NCI-H1417 treated with DMSO at 0.1 percent for 48 hours (cell line): ENCODE measurements at regions not wholly inside any gene's neighbourhood (a gene's known extent, or its start where the extent isn't known, plus 50 kb on each side); places are given as distances from the start of the nearest gene placed in this dataset.
"Not testable (repeated sequence)": the region's sequence is repeated elsewhere in the genome, so short reads cannot be mapped to it uniquely, and the experiment has no call there.

Experiments used
- DNase-seq: peaks from one replicate; lab custom pipeline; 2025; lab: John Stamatoyannopoulos, UW

- no peak for DNase-seq
Observed at GRCh38 chr10:7108141-7108540, 302.7 kb downstream of the SFMBT2 start.

DNA sequence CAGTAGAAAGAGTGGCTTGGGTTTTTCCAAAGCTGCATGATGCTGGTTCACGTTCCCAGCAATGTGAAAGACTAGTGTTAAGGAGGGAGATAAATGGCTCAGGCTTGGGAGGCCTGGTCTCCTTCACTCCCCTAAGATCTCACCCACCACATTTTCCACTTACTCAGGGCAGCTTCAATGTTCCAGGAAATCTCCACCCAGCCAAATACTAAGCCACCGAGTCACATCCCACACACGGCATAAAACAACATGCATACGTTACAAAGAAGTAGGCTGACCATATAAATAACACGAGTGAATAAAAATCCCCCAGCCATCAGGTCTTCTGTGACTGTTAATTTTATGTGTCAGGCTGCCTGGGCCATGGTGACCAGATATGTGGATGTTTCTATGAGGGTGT lies 303.5 kb downstream of the SFMBT2 start:
- DNase-seq = no peak

DNA sequence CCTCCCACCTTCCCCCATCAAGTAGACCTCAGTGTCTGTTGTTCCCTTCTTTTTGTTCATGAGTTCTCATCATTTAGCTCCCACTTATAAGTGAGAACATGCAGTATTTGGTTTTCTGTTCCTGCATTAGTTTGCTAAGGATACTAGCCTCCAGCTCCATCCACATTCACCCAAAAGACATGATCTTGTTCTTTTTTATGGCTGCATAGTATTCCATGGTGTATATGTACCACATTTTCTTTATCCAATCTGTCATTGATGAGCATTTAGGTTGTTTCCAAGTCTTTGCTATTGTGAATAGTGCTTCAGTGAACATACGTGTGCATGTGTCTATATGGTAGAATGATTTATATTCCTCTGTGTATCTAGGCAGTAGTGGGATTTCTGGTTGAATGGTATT lies 306.5 kb downstream of the SFMBT2 start:
- not testable (repeated sequence) for DNase-seq

GRCh38 chr10:7102557-7103349 lies 308.1 kb downstream of the SFMBT2 start:
- DNase-seq = no peak

DNA sequence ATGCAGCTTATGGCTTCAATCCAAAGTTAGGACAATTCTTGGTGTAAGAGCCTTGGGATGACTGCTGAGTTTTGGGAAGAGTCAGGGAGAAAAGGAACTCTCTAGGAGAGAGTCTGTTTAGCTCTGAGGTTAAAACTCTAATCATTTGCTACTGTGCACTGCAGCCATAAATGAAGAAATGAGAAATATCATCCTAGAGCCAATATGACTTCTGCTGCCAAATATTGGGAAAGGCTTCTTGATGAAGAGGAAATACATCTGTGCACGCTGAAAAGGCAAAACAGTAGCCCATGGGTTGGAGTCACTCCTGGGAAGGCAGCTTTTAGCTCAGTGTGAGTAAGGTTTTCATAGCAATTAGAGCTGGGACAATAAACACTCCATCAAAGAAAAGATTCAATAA lies 308.8 kb downstream of the SFMBT2 start:
- DNase-seq = no peak

DNA sequence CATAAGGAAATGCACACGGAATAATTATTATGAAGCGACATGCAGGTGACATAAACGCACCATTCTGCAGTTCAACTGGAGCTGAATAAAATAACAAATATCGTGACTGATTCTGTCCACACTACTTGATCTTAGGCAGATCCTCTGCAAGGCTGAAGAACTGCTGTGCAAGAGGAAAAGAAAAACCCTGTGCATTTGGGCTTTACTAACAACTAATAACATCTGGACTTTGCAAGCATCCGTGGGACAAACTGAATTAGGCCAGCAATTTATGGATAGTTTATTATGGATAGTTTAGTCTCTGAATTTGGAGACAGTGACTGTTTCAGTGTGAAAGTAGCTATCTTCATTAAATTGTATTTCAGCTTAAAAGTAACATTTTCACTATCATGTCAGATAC lies 309.4 kb downstream of the SFMBT2 start:
- DNase-seq = no peak

- DNase-seq = no peak
Observed at GRCh38 chr10:7100032-7100702, 310.7 kb downstream of the SFMBT2 start.

DNA sequence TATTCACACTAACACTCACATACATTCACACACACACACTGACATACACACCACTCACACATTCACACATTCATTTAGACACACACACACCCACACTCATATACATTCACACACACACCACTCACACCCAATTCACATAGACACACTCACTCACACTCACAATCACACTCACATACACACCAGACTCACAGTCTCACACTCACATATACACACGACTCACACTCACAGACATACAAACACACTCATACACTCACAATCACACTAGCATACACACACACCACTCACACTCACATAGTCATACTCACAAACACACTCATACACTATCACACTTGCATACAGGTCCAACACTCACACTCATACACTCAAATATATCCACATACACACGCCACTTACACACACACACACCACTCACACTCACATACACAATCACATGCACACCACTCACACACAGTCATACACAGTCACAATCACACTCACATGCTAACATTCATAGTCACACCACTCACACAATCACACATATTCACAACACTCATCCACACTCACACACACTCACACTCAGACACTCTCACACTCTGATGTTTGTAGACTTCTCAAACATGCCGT lies 312.6 kb downstream of the SFMBT2 start:
- DNase-seq = no peak

DNA sequence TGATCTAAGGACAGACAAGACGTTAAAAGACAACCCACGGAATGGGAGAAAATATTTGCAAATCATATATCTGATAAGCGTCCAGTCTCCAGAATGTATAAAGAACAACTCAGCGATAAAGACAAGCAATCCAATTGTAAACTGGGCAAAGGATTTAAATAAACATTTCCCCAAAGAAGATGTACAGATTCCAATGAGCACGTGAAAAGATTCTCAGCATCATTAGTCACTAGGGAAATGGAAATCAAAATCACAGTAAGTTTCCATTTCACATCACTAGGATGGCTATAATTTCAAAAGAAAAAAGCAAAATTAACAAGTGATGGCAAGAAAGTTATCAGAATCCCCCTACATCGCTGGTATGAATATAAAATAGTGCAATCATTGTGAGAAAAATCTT lies 316.1 kb downstream of the SFMBT2 start:
- DNase-seq = no peak

GRCh38 chr10:7093368-7093767 lies 317.5 kb downstream of the SFMBT2 start:
- DNase-seq = no peak

GRCh38 chr10:7092603-7093002 lies 318.2 kb downstream of the SFMBT2 start:
- DNase-seq = no peak

GRCh38 chr10:7090529-7090928 lies 320.3 kb downstream of the SFMBT2 start:
- no peak for DNase-seq

GRCh38 chr10:7085913-7086589 lies 324.8 kb downstream of the SFMBT2 start:
- no peak for DNase-seq

DNA sequence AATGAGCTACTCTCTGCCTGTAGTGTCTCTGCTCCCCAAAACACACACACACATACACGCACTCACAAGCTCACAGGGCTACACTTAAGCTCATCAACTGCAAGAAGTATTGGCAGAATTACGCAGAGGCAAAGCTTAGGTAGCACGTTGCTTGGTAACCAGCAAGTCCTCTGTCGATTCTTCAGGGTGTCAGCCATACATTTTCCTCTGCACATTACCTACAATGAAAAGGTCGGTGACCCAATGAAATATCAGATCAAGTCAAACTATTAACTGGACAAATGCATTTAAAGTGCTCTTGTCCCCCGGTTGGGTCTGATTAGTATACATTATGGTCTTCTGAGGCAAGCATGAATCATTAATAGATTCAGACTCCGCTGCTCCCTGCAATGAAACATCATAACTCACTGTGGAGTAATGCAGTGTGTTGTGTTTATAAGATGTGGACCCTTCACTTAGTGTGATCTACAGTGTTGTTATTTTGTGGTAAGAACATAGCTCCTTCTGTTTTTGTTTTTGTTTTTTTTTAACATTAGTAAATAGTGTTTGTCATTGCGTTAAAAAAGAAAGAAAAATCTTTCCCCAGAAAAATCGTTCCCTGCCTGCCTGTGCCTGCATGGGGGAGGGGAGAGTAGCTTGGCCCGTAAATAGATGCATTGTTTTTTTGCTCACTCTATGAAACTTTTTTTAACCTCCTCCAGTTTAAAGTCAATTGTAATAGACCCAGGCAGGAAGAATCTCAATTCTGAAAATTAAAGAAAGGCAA lies 325.5 kb downstream of the SFMBT2 start:
- peak; percentile 6 for DNase-seq

DNA sequence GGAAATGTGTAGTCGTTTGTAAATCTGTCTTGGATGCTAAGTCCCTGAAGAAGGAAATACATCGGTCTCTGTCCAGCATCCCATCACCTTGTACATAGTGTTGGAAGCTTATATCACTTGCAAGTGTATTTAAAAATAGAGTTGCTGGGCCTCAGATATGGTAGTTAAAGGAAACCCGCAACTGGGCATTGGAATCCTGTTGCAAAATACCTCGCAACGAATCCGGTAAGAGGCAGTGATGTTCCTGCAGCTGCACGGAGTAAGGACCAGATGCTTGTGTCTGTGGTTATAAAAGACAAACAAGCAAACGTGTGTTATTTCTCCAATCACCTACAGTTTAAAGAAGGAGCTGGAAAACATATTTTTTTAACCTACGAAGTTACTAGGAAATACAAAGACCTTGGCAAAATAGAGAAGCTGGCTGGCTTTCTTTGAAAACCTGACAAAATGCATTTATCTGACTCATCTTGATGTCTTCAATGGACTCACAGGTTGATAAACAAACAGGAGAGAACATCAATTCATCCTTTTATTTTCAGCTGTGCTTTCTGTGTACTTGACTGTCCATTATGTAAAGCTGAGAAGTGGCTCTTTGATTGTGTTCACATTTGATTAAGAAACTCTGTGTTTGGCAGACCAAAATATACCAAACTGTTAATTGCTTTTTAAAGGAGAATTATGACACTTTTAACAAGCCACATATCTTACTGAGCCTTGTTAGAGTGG lies 326.4 kb downstream of the SFMBT2 start:
- peak; percentile 4 for DNase-seq

DNA sequence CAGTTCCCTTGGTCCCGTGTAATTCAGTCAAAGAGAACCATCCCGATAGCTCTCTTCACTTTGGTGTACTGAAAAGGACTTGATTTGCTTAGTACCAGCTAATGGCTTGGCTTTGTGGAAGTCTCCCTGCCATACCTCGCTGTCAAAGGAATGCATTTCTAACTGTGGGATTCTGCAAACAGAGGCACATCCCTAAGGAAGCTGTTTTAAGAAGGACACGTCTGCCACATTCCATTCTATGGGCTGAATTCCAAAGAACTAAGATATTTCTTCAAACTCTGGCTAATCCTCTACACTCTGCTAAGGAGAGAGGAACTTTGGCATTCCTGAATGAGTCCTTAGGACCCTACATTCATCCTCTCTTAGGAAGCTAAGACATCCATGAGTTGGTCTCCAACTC lies 327.9 kb downstream of the SFMBT2 start:
- DNase-seq = no peak

DNA sequence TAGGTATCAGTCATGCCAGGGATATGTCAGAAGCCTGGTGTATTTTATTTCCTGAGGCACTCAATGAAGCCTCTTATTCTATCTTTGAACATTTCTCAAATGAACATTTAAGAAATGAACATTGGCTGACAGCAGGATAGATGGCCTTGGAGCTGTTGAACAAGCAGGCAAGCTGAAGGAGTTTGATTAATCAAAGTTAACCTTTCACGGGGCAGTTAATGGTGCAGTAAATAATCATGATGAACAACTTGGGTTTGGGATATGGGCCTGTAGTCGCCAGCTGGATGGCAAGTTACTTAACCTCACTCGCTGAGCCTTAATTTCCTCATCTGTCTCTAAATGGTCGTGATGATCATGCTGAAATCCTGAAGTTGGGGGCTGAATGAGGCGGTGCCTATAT lies 333.0 kb downstream of the SFMBT2 start:
- DNase-seq = no peak

- DNase-seq = no peak
Observed at GRCh38 chr10:7075851-7076250, 335.0 kb downstream of the SFMBT2 start.

- no peak for DNase-seq
Observed at GRCh38 chr10:7075110-7075509, 335.7 kb downstream of the SFMBT2 start.

DNA sequence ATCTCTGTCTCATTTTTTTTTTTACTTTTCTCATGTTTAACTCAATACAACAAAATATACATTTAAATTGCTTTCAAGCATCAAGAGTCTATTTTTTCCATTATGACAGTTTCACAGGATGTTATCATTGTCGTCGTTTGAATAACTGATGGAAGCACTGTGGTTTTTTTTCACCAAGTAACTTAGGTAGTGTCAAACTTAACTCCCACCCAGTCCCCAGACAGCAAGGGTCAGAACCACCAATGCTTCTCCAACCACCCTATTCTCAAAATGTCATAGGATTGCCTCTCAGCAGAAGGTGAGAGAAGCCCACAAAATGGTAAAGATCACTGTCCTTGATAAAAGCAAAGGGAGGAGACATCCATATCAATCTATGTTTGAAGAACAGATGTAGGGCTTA lies 339.4 kb downstream of the SFMBT2 start:
- no peak for DNase-seq

GRCh38 chr10:7070950-7071349 lies 339.9 kb downstream of the SFMBT2 start:
- DNase-seq = no peak
